Hematopoietic multipotent progenitor cell treated with erythropoietin and hydrocortisone succinate and interleukin-3 and kit ligand, for 8 days (in vitro differentiated cells): ENCODE measurements at regions not wholly inside any gene's neighbourhood (a gene's known extent, or its start where the extent isn't known, plus 50 kb on each side); places are given as distances from the start of the nearest gene placed in this dataset.
"Not testable (repeated sequence)": the region's sequence is repeated elsewhere in the genome, so short reads cannot be mapped to it uniquely, and the experiment has no call there.

Experiments
- DNase-seq: peaks from one replicate; pipeline ENCODE4 v3.0.0-alpha.2; 2015

- DNase-seq: no peak
Observed at GRCh38 chr1:101428562-101428961, 191.7 kb downstream of the S1PR1 start.

DNA sequence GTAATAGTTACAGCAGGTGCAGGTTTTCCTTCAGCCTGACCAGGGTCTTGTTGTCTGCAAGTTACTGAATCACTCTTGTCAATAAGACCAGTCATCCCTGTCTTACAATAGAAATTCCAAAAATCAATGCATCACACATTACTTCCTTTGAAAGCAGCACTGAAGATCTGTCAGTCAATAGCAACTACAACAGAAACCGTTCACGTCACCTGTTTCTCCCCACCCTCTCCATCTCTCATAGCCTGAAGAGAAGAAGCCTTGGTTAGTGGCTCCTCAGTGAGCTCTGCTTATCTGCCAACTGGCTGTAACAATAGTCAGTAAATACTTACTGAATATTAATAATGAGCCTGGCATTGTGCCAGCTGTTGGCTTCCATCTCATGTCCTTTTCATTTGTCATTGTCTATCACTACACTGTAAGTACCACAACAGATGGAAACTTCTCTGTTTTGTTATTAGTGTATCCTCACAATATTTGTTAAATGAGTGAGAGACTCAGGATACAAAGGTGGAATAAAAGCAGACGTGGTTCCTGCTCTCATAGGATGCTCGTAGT is 195.2 kb downstream of the S1PR1 start:
- DNase-seq: no peak

- DNase-seq: no peak
Observed at GRCh38 chr1:101435831-101436511, 199.2 kb downstream of the S1PR1 start.

GRCh38 chr1:101437800-101438199 is 201.0 kb downstream of the S1PR1 start:
- DNase-seq: no peak

GRCh38 chr1:101438359-101438758 is 201.5 kb downstream of the S1PR1 start:
- no peak for DNase-seq

DNA sequence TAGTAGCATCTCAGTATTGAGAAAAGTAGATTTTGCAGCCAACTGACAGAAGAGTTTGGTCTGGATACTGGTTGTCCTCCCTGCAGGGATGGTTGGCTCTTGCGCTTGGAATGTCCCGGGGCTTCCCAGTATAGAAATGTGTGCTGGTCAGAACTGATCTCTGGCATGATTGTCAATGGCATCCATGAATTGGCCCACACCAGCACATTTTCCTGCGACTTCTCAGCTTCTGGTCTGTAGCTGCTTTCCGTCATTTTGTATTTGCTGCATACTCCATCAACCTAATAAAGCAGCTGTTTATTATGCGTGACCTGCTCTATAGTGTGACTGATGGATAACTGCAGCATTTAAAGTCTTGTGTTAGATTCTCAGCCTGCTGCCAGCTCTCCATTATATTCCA is 203.7 kb downstream of the S1PR1 start:
- no peak for DNase-seq

- no peak for DNase-seq
Observed at GRCh38 chr1:101444381-101444780, 207.6 kb downstream of the S1PR1 start.

- DNase-seq: no peak
Observed at GRCh38 chr1:101444873-101445618, 208.2 kb downstream of the S1PR1 start.

DNA sequence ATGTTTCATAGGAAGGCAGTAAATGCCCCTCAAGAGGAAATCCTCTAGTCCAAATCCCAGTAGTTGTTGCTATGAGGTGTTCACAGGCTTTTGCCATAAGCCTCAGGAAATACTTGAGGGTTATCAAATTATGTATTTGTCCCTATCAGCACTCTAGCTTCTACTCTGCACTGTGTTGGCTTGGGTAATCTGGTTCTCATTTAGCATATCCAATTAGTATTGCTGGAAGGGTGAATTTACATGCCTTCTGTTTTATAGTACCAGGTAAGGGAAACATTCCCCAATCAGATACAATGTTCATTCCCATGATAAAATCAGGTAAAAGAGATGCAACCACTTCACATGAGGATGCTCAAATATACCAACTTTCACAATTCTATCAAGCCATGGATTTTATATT is 211.2 kb downstream of the S1PR1 start:
- DNase-seq: no peak

GRCh38 chr1:101450691-101451090 is 213.9 kb downstream of the S1PR1 start:
- DNase-seq: not testable (repeated sequence)

- no peak for DNase-seq
Observed at GRCh38 chr1:101451888-101452287, 215.1 kb downstream of the S1PR1 start.

- peak; percentile 8 for DNase-seq
Observed at GRCh38 chr1:101452825-101453224, 216.0 kb downstream of the S1PR1 start.

DNA sequence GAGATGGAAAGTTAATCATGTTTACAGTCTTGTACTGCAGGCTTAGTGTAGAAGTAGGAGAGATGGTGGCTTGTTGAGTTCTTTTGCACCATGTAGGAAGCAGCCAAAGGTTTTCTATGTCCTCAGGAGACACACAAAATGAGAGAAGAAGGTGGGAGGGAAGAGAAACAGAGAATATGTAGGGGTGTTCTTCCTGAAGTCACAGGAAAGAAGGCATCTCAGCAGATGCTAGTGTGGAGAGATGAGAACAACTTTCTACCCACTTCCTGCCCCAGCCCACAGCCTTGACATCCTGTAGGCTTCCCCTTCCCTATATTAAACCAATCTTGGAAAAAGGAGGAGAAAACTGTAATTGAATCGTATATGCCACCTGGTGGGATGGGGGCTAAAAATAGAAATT is 217.0 kb downstream of the S1PR1 start:
- no peak for DNase-seq

- DNase-seq: no peak
Observed at GRCh38 chr1:101455166-101455565, 218.3 kb downstream of the S1PR1 start.

DNA sequence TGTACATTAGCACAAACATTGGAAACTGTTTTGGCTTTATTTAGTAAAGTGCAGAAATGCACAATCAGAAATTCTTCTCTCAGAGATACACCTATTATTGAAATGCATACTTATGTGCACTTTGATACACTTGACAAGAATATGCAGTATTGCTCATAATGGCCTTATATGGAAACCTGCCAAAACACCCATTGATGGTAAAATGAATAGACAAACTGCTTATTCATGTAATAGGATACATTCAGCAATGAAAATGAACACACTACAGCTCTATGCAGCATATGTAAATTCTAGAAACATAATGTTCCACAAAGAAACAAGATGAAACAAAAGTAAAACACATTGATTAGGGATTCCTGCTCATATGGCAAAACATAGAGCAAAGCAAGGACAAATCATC is 223.9 kb downstream of the S1PR1 start:
- DNase-seq: no peak

GRCh38 chr1:101463195-101463594 is 226.4 kb downstream of the S1PR1 start:
- DNase-seq: no peak

DNA sequence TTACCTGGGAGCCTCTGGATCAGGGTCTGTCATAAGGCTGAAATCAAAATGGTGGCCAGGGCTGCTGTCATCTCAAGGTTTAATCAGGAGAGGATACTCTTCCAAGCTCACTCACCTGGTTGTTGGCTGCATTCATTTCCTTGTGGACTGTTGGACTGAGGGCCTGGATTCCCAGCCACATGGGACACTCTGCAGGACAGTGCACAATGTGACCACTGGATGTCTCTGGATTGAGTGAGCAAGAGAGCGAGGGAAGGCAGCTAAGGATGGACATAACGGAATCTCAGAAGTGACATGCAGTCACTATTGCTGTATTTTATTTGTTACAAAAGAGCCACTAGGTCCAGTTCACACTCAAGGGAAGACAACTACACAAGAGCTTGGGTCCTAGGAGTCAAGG is 229.1 kb downstream of the S1PR1 start:
- DNase-seq: no peak

DNA sequence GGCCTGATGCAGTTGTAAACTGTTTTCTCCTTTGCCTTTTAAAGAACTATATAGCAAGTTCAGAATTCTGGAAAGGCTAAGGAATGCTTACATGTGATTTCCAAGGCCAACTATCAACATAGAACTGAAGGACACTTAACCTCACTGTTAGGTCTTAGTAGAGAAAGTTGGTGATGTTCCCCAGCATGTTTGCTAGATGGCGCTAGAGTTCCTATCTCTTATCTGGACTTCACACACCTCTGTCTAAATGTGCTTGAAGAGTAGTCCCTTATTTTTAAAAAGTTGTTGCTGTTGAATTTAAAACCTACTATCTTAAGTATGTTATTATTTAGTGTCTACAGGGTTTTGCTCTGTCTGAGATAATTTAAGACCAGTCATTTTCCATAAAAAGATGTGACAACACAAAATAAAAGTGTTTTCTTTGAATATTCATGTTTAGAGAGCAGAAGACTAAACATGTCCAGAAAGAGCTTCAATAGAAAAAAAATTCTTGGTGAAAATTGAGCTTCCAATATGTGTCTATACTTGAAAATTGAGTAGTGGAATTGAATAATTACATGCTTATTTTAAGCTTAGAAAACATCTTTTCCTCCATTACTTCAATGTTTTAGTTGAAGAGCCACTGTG is 237.3 kb downstream of the S1PR1 start:
- DNase-seq: peak; percentile 72

DNA sequence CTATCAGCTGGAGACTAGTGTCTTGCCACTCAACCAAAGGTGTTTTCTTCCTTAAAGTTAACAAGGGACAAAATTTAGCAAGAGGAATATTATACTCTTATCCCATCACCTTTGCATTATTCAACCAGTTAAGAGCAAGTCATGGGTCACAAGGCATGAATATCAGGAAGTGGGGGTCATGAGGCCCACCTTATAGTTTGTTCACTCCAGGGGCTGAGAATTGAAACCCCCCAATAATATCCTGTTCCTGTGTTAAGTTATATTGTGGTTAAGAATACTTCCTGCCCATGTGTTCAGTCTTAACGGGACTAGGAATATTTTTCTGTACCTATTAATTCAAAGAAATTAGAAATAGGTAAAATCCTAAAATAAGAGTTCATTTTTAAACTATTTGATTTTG is 239.7 kb downstream of the S1PR1 start:
- no peak for DNase-seq

DNA sequence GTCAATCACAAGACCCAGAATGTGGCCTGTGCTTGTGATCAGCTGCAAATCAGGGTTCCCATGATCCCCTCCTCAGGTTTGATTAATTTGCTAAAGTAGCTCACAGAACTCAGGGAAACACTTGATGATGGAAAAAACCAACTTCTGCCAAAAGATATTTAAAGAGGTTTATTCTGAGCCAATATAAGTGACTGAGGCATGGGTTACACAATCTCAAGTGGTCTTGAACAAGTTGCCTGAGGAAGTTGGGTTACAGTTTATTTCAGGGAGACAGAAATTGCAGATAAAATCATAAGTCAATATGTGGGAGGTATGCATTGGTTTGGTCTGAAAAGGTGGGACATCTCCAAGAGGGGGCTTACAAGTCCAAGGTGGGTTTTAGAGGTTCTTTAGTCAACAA is 243.1 kb downstream of the S1PR1 start:
- no peak for DNase-seq

- no peak for DNase-seq
Observed at GRCh38 chr1:101482306-101482705, 245.5 kb downstream of the S1PR1 start.

DNA sequence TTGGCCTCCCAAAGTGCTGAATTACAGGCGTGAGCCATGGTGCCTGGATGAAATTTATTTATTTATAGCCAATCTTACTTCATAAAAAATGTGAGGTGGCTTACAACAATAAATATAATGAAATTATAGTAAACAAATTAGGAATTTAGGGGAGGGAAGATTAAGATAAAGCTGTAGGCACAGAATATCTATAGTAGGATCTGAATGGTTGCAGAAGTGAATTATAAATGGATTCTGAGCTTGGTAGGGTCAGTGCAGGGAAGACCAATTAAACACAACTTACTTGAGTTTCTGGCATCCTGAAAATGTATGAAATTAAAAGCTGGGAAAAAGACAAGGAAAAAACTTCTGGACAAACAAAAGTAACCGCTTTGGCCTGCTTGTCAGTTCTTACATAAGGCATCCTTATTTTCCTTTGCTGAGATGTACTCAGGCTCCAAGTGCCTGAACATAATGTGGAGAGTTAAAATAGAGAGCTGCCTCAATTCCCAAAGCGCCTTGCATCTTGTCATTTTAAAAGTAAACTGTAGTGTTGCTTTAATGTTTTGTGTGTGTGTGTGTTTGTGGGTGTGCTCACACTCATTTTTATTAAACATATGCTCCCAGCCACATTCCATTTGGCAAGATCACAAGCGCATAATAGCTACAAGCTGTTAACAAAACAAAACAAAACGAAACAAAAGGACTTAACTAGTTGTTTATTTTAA is 247.3 kb downstream of the S1PR1 start:
- DNase-seq: no peak

DNA sequence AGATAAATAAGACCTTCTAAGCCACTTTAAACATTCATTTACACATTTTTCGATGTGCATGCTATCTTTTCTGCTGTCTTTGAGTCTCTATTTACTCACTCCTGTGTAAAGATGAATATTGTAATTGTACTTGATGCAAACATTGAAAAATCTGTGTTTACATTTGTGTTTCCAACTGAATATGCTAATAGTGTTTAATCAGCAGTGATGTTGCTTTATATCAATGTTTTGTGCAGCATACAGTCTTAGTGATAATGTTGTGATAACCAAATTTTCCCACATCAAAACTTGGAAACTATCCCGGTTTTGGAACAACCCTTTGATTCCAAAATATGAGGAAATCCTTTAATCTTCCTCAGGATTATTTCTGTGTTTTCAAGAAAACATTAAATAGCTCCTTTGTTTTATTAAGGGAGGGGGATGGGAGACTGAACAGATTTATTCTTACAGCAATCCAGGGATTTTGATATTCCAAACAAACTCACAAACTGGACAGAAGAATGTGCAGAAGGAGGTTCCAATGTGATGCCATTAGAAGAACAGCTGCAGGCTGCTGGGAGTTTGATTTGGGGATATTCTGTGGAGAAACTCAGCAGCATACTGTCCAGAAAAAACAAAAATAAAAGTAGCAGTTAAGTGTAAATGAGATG is 248.0 kb downstream of the S1PR1 start:
- no peak for DNase-seq
